GM21360 (cell line): ENCODE measurements at regions not wholly inside any gene's neighbourhood (a gene's known extent, or its start where the extent isn't known, plus 50 kb on each side); places are given as distances from the start of the nearest gene placed in this dataset.
"Not testable (repeated sequence)": the region's sequence is repeated elsewhere in the genome, so short reads cannot be mapped to it uniquely, and the experiment has no call there.

Experiments used
- ATAC-seq: cut with Tn5 transposase; IDR thresholded peaks from one replicate; pipeline ENCODE4 v1.9.1; 2021; ENCODE audit warnings: mild to moderate bottlenecking, moderate library complexity; ENCODE audit not compliant: unreplicated experiment

DNA sequence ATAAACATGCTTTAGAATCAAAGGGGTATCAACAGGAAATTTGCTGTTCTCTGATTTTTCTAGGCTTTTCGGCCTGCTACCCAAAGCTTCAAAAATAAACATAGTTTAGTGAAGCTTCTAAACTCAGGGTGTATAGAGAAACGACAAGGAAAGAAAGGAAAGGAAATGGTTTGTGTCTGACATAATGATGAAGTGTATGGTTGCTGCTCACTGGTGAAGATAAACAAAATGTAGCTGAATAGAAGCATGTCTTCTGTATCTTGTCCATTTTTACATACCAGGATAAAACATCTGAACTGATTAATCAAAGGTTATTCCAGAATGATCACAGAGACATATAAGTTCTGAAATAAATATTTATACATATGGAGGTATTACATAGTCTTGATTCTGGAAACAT lies 1324.6 kb upstream of the NRXN1 start:
- no peak for ATAC-seq

DNA sequence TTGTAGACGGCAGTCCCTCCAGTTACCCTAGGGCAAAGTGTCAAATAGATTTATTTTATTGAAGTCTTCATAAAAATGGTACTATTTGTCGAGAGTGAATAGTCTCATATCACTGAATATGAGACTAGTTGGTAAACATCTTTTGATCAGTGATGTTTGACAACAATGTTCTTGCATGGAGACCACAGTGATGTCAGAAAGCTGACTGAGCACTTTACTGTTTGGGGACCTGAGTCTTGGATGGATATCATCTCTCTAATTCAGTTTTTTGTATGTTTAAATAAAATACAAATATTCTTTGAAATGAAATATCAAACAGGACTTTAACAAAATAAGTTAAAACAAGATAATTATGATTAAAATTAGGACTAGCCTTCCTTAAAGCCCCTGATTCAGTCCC lies 1315.4 kb upstream of the NRXN1 start:
- ATAC-seq = no peak

DNA sequence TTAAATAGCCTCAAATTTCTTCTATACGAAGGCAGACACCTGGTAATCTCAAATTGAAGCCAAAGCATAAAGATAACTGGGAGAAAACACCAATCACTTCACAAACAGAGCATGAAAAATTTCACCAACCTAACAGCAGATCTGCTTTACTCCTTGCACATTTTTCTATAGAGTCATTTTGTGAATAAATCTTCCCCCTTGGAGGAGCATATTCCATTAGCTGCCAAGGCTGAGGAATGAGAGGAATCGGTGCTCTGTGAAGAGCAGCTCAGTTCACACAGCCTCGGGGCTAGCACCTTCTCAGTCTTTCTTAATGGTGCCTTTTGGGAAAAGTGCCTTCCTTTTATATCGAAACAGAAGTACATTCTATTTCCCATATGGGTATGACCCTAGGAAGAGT lies 1313.7 kb upstream of the NRXN1 start:
- ATAC-seq = no peak

DNA sequence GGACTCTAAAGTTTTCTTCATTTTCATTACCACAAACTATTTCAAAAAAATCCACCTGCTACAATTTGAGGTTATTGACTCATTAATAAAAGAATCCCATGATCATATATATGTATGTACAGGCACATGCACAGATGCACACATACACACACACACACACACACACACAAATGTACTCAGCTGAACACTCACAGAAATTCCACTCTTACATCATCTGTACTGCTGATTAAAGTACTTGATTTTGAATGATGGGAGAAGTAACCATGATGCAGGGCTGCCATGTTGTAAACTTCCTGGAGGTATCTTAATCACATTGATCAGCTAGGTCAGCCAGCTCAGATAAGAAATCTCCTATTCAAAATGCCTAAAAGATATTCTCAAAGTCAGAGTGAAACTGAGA lies 1313.2 kb upstream of the NRXN1 start:
- no peak for ATAC-seq

DNA sequence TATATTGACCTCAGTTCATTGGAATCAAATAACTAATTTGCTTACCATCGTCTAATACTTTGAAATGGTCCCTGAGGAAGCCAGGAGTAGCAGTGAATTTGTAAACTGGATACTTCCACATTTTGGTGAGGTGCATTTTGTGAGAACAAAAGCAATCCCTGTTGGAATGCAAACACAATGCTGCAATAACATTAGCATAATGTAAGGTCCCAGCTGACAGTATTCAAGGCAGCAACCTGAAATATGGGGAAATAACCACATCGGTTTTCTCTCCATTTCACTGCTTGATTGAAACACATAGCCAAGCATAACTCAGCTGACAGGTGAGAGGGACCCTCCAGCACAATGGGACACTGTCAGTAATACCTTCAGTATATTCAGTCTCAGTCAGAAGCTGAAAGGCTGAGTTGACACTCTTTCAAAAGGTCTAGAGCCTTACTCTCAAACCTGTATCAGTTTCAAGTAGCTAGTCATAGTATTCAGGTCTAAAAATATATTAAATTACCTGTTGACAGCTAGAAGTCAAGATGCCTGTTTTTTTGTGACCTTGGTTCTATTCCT lies 1311.9 kb upstream of the NRXN1 start:
- no peak for ATAC-seq

DNA sequence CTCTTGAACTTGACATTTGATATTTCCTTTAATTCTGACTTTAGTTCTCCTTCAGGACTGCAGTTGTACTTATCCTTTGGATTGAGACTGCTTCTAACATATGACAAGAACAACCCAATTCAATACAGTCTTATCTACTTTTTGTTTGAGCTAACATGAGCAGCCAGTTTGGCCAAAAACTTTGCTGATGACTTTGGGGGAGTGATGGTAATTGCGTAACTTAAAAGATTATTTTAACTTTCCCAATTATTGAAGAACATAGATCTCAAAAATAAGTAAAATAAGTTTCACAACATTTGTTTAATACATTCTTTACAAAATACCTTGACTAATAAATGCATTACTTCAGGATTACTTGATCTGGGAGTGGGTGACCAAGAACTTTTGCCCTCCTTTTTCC lies 1311.1 kb upstream of the NRXN1 start:
- no peak for ATAC-seq

DNA sequence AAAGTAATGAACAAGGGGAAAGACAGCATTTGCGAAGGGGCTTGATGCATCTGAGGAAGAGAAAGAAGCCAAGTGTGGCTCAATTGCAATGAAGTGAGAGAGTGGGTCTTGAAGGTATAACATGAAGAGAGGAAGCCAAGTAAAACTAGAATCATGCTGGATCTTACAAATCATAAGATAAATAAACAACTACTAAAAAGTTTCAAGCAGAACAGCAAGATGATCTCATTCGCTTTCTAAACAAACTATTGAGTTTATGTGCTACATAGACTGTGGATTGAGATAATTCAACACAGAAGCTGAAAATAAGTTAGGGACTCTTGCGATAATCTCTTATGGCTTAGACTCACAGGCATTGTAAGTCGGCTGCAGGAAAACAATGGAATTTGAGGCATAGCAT lies 1310.5 kb upstream of the NRXN1 start:
- no peak for ATAC-seq

DNA sequence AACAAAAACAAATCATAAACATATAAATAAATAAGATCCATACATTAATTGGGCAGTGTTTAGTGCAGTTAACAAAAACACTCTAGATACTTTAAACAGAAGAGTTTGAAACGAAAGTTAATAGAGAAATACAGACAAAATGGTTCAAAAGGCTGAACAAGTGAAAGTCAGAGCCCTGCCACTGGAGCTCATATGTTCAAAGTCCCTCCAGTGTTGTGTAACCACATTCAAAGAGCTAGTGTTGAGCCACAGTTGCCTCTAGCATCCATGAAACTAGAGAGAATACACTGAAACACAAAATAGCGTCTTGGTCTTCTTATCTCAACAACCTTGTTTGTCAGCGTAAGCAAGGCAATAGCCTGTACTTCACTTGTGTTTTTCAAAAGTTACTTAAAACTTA lies 1309.8 kb upstream of the NRXN1 start:
- no peak for ATAC-seq

DNA sequence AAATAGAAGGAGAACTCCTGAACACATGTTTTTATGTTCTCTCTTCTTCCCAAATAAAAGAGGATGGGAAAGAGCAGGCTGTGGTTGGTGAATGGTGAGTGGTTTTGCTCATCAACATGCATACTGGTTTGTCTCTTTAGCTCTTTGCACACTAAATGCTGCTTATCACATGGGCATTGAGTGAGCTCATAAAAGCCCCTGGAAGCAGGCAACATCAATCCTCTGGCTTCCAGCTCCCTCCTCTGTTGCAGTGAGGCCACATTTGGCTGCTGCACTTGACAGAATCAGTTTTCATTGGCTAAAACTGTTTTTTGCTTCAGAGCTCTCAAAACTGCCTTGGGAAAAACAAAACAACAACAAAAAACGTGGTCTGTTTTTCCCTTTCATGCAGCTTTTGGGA lies 1308.2 kb upstream of the NRXN1 start:
- no peak for ATAC-seq

DNA sequence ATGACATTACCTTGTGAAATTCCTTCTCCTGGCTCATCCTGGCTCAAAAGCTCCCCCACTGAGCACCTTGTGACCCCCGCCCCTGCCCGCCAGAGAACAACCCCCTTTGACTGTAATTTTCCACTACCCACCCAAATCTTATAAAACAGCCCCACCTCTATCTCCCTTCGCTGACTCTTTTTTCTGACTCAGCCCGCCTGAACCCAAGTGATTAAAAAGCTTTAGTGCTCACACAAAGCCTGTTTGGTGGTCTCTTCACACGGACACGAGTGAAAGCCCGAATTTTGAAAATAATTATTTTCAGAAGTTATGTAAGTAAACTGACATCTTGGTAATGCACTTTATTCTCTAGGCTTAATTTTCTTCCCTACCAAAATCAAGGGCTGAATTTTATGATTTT lies 1305.9 kb upstream of the NRXN1 start:
- ATAC-seq = not testable (repeated sequence)

DNA sequence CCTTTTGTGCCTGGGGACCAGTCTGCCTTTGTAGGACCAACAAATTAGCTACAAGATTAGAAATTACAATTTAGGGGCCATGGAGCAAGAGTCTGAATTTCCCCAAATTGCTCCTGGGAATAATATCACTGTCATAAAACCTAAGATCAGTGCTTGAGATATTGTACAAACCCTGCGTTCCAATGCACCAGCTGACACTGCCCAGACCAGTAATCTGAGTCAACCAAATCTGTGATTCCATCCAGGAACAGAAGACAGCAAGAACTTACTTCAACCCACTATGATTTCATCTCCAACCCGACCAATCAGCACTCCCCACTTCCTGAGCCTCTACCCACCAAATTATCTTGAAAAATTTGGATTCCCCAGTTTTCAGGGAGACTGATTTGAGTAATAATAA lies 1305.0 kb upstream of the NRXN1 start:
- ATAC-seq = no peak

DNA sequence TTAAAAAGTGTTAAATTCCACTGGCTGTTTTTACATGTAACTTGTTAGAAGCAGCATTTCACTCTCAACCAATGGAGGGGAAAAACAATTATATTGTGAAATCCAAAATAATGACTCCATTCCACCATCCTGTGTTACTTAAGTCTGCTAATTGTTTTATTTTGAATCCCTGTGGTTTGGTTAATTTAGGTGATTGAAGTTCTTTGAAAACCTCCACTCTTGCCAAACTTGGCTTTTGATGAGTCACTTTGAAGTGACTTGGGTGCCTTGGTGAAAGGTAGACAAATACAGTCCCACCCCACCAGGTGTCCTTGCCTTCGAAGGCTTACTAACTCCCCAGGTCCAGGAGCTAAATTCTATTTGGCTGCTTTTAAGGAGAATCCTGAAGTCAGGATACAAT lies 1303.8 kb upstream of the NRXN1 start:
- no peak for ATAC-seq

DNA sequence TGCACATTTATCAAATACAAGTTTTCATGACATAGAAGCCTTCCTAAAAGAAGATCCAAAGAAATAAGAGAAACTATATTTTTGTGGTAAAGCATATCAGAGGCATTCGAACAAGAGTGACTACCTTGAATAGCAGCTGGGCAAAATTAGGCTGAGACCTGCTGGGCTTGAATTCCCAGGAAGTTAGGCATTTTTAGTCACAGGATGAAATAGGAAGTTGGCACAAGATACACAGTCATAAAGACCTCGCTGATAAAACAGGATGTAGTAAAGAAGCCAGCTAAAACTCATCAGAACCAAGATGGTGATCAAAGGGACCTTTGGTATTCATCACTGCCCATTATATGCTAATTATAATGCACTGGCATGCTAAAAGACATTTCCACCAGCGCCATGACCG lies 1302.3 kb upstream of the NRXN1 start:
- no peak for ATAC-seq

DNA sequence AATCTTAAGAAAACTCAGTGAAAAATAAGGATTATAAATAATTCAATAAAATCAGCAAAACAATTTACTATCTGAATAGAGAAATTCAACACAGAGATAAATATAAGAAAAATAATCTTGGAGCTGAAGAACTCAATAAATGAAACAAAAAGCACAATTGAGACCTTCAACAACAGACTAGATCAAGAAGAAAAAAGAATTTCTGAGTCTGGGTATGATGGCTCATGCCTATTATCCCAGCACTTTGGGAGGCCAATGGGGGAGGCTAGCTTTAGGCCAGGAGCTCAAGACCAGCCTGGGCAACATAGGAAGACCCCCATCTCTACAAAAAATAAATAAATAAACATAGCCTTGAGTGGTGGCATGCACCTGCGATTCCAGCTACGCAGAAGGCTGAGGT lies 1295.7 kb upstream of the NRXN1 start:
- ATAC-seq = no peak

DNA sequence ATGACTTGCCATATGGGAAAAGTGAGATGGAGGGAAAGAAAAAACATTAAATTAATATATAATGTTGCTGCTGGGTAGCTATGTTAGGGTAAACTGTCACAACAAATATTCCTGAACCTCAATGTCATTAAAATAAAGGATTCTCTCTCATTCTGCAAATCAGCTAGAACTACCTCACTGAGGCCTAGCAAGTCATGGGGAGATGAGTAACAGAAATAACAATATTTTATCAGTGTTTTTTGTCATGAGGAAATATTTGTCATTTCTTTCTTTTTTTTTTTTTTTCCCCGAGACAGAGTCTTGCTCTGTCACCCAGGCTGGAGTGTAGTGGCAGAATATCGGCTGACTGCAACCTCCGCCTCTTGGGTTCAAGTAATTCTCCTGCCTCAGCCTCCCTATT lies 1282.3 kb upstream of the NRXN1 start:
- ATAC-seq = no peak

DNA sequence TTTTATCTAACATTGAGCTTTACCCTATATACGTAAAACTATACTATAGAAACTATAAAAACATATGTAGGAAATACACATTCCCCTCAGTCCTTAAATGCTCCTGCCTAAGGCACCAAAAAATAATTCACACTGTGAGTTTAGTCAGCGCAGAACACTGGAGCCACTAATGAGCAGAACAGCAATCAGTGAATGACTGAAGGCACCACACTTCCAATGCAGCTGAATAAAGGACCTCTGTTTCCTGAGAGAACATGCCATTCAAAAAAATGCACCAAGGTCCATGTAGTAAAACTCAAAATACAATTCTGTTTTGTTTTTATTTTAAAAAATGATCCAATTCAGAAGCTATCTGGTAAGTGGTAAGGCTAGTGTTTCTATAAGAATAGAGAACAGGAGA lies 1280.6 kb upstream of the NRXN1 start:
- ATAC-seq = no peak

DNA sequence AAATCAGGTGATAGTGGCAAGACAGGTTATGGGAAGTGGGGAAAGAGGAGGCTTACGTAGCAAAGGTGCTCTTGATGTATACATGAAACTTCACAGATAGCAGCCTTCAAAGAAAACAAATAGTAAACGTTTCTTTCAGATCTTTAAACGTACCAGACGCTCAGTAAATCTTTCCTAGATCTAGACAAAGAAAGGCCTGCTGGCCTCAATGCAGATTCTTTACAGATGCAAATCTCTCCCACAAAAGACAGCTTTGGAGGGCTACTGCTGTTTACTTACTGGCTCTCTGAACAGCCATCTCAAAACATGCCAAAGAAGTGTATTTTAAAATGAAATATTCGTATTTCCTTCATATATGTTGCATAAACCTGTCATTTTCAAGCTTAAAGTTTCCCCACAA lies 1279.9 kb upstream of the NRXN1 start:
- ATAC-seq = no peak

DNA sequence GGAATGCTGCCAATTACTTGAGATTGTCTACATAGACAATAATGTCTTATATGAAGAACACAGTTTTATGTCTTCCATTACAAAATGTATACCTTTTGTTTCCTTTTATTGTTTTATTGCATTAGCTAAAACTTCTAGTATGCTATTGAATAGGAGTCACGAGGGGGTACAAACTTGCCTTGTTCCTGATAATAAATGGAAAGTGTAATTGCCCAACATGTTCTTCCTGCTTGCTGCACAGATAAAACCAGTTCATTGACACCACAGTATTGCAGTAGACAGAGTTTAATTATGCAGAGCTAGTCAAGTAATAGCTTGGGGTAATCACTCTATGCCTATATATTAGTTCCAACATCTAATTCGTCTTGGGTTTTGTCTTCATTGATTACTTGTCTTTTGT lies 1276.2 kb upstream of the NRXN1 start:
- ATAC-seq = no peak

DNA sequence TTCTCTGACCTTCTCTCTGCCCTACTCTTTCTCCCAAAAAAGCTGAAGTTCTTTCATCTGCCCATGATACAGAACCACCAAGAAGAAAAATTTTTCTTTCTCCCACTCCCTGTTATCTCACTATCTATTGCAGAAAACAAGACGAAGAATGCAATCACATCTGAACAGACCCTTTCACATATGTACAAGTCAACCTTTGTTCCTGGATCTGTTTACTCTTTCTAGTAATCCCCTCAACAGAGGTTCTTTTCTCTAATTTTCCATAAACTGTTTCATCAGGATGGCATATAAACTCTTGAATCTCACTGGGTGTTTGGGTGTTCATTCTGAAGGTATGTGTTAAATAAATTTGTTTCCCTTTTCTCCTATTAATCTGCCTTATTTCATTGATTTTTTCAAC lies 1262.7 kb upstream of the NRXN1 start:
- no peak for ATAC-seq

DNA sequence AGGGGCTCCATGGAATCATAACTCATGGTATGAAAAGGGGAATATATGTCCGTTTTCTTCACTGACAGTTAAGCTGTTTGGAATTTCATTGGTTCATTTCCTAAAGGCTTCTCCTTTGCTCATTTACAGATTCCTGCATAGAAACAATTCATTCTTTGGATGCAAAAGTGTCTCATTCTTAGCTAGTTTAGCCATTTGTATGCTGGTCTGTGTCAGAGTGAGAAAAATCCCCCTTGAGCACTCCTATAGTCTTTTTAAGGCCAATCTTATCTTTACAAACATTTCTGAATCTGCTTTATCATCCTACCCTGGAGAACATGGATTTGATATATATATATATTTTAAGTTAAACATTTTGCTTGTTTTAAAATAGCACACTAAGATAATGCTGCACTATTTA lies 1260.9 kb upstream of the NRXN1 start:
- no peak for ATAC-seq

DNA sequence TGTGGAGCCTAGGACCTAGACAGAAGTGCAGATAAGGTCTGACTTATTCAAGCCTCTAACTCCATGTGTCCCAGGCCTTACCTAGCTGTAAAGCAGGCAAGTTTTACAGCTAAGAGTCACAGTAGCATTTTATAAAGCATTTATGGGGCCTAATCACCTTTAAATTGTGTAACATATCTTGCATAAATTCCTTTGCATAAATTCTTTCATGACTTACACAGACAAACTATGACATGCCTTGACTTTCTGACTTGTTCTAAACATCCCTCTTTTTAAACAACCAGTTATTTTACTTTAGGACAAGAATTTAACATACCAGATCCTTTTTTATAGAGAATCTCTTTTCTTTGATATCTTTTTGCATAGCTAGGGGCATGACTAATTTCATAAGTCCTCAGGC lies 1257.8 kb upstream of the NRXN1 start:
- ATAC-seq = no peak

DNA sequence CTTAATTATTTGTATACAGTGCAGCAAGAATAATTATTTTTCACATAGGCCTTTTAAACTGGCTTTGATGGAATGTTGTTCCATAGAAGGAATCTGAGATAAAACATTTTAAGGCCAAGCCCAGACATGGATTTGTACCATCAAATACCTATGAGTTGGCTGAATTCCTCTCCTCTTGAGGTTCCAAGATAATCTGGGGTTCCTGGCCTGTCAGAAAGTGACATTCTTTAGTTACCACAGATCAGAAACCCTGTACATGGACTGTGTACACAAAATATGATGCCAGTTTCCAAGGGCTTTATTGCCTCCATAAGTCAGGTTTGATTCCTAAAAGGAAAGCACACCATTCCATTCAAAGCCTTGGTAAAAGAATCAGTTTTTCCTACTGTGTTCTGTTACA lies 1256.7 kb upstream of the NRXN1 start:
- no peak for ATAC-seq

DNA sequence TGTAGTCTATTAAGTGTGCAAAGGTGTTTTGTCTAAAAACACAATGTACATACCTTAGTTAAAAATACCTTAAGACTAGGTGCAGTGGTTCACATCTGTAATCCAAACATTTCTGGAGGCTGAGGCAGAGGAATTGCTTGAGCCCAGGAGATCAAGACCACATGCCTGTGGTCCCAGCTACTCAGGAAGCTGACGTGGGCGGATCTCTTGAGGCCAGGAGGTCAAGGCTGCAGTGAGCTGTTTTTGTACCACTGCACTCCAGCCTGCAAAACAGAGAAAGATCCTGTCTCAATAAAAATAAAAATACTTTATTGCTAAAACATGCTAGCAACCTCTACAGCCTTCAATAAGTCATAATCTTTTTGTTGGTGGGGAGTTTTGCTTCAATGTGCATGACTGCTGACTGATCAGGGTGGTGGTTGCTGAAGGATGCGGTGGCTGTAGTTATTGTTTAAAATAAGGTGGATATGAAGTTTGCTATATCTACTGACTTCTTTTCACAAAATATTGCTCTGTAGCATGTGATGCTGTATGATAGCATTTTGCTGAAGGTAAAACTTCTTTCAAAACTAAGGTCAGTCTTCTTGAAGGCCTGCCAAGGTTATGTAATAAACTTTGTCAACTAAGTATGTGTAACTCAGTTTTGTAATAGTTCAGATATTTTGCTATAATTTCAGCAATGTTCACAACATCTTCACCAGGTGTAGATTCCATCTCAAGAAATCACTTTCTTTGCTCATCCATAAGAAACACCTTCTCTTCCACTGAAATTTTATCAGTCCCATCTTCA lies 1238.0 kb upstream of the NRXN1 start:
- no peak for ATAC-seq
